Fibroblast of skin of right biceps (primary cell): ENCODE measurements at regions not wholly inside any gene's neighbourhood (a gene's known extent, or its start where the extent isn't known, plus 50 kb on each side); places are given as distances from the start of the nearest gene placed in this dataset.
"Not testable (repeated sequence)": the region's sequence is repeated elsewhere in the genome, so short reads cannot be mapped to it uniquely, and the experiment has no call there.

Source experiments
- DNase-seq: peaks from one replicate; pipeline ENCODE4 v3.0.0-alpha.2; 2013

DNA sequence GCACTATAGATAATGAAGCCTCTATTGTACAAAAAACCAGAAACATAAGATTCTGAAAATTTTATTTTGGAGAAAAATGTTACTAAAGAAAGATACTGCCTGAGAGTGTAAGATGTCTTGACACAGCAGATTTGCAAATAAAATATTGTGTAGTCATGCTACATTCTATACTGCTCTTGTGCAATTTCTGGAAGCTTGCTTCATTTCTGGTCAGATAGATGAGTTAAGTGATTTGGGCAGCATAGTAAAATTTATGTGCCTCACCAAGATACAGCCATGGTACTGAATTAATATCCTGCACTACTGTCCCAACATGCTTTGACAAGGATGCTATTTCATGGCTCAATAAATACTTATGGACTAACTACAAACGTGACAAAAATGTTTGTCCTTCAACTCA lies 55.1 kb upstream of the STARD13 start:
- DNase-seq: peak; percentile 22

DNA sequence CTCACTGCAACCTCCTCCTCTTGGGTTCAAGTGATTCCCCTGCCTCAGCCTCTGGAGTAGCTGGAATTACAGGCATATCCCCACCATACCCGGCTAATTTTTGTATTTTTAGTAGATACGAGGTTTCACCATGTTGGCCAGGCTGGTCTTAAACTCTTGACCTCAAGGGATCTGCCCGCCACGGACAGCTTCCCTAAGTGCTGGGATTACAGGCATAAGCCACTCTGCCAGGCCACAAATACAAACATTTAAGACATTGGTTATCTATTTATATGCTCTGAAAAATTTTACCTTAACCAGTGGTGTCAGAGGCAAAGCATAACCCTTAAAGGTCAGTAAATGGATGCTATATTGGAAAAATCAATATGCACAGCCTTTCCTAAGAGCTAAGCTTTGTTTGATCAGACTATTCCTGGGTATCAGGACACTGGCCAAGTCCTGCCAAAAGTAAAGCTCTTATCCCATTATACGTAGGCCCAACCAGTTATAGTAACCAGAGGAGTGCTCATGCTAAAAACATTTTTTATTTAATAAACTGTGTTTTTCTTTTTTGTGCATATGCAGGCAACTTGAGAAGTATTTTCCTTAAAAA lies 56.4 kb upstream of the STARD13 start:
- no peak for DNase-seq

DNA sequence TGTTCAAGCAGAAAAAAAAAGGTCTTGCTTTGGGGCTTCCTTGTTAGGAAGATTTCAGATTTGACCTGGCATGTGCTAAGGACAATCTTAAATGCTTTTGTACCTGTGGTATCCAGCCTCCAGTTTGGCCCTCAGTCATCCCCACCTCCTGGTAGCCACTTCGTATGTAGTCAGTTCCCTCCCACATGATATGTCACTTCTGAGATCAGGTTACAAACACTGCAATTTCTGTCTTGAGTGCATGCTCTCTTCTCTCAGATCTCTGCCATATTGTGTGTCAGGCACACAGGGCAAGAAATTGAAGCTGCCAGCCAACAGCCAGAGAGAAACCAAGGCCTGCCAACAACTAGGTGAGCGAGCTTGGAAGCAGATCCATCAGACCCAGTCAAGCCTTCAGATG lies 60.3 kb upstream of the STARD13 start:
- DNase-seq: no peak

DNA sequence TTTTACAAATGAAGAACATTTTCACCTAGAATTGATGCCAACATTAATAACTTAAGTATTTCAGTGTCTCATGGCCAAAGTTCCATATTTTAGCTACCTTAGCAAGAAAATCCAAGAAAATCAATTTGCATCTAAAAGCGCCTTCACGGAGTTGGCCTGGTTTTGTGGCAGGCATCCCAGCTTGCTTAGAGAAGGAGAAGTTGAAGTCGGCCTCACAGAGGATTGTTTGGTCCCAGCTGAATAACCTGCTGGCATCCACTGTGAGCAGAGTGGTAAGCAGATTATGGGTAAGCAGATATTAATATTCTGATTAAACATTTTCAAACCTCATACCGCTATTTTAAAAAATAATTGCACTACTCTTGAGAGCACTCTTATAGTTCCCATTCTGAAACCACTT lies 62.3 kb upstream of the STARD13 start:
- DNase-seq: no peak

DNA sequence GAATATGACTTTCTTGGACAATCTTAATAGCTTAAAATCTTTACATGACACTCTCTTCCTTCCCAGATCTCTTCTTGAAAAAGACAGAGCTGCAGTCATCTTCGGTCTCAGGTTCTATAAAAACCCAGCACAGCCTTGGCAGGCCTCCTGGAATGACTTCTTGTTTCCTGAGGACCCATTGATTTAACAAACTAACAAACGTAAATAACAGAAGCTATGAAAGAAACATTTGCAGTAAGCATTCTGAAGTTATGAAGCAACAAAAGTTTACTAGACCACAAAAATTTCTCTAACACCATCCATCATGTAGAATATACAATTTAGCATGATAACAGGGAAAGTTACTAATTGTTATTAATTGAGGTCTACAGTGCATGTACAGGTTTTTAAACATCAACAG lies 62.8 kb upstream of the STARD13 start:
- DNase-seq: peak; percentile 43

DNA sequence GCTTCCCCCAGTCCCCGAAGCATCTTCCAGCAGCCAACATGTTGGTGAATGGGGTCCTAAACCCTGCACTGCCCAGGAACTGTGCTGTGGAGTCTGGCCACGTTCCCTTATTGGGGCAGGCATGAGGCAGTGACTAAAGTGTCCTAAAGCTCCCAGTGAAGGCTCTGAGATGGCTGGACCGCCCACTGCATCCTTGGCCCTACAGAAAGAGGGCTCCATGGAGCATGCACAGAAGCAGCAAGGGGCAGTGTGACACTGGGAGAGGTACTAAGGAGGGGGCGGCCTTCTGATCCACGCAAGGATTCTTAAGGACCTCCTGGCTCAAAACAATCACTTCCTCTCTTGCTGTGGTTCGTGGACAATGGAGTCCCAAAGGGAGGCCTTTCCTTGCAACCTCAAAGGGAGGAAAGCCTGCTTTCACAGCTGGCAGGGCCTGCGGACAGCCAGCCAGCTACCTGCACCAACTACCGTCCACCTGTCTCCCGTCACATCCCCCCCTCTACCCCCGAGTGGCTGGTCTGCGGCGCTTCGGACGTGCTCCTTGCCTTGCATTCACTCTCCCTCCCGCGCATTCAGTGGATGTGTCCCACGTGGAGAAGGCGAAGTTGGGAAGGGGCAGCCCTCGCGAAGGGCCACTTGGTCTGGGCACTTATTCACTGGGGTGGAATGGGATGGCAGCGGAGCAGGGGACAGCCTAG lies 63.9 kb upstream of the STARD13 start:
- peak; percentile 8 for DNase-seq

DNA sequence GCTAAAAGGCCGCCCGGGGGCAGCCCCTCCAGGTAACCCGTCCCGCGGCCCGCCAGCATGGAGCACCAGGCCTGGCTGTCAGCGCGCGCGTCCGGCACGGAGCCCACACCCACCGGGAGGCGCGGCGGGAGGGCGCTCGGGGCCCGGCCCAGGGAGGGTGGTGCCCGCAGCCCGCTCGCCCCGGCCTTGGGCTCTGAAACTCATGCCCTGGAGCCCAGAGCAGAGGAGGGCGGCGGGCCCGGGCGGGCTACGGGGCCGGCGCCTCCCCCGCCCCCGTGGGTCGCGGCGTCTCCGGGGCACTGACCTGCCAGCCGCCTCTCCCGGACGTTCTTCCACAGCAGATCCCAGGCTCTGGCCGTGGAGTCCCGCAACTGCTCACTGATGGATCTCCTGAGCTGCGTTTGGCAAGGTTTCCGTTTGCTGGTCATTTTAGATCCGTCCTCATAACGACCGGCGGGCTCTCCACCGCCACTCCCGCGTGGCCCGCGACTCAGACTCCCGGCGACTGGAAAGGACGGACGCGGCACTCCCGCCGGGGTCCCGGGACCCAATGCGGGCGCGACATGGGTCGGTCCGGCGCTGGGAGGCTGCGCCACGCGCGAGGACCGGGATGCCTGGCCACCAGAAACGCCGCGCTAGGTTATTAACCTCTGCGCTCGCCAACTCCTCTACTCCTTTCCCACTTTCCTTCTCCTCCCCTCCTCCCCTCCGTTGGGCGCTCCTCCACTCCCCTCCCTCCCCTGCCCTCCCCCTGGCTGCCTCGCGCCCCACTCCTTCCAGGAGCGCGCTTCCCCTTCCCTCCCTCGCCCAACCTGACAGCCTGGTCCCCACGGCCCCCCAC lies 64.7 kb upstream of the STARD13 start:
- peak; percentile 32 for DNase-seq

DNA sequence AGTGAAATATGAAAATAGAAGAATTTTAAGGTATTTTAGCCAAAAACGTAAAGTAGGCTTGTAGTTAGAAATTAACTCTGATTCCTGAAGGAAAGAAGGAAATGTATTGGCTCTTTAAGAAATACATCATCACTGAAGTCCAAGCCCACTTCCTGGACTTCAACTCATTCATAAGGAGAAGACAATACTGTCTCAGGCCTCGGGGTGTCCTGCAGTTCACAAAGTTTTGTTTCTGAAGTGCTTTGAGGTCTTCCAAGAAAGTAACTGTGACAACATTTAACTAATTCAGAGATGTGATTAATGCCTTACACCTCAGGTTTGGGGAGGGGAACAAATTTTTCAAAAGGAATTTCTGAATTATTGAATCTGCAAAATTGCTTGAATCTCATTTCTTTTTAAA lies 65.8 kb upstream of the STARD13 start:
- peak; percentile 28 for DNase-seq

DNA sequence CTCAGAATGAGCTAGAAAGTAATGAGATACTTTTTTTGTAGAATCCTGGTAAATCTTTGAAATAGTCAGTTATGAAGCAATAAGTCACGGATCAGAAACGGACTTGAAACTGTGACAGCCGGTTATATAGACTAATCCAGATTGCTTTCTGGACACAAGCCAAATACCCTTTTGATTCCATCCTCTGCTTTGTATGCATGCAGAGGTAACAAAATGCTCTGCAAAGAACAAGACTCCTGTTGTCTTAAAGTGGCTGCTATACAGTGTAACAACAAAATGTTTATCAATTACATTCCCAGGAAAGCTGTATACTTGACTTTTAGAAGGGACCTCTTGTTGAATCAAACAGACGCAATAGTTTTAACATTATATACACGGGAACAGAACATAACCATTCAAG lies 66.5 kb upstream of the STARD13 start:
- no peak for DNase-seq

DNA sequence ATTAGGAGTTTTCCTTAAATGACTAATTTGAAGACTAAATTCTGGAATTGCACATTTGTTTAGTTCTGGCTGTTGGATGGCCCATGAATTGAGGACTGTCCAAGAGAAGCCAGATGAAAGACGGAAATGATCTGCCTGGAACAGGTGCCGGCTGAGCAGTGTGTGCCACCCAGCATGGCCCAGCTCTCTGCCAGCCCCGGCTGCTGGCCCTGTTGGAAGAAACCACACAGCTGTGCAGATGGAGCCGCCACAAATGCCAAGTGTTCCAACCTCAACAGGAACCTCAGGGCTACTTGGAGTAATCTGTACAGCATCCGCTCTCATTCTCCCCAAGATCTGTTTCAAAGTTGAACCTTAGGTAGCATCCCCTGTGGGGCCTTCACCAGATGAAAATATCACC lies 67.0 kb upstream of the STARD13 start:
- DNase-seq: no peak

DNA sequence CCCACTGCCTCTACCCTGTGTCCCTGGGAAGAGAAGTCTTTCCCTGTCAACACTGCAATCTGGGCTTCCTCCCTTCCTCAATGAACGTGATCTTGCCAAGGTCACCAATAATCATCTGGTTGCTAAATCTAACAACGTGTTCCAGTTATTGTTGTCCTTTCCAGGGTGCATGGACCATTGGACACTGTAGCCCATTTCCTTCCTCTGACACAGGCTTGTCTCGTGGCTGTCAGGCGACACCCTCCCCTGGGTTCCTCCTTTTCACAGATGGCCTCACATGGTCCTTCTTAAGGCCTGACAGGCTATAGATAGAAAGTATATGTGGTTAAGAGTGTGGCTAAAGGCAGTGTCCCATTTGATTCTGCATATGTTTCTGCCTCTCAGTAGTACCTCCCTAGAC lies 67.7 kb upstream of the STARD13 start:
- no peak for DNase-seq

DNA sequence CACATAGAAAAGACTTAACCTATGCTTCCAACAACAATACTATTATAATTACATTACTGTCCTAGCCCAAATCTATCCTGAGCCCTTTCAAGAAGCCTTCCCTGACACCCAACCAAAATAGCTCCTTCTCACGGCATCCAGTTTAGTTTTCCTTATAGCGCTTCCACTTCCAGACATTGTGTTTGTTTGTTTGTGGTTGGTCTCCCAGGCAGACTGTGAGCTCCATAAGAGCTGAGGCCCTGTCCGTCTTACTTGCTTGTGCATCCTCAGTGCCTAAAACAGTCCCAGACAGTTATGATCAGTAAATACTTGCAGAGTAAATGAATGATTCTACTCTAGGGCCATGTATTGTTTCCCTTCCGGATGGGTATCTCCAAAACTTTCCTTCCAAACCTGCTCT lies 68.1 kb upstream of the STARD13 start:
- DNase-seq: no peak

DNA sequence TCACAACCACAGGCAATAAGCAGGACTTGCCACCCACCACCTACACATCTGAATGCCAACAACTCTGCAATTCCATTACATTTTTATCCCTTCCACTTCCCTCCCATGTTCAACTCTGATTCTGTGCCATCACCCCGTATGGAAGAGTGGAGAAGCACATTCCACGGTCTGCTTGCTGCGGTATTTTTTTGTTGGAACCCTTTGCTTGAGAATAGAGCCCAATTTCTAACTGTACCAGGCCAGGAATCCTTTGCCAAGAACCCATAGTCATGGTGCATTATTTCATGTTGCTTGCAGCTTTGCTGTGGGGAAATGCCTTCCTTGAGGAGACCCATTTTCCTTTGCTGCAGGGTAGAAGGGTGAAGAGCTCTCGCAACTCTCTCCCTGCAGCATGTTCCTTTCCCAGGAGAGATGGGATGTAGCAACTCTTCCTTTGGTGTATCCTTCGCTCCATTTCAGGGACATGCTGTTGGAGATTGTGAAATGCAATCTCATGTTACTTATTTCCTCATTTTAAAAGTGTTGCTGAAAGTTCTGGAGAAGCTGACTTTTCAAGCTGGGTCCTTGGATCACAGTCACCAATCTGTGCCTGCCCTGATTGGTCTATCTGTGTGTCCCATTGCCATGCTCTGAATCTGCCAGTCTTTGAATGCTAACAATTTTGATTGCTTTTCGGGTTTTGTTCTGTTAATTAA lies 69.8 kb upstream of the STARD13 start:
- DNase-seq: peak; percentile 10

DNA sequence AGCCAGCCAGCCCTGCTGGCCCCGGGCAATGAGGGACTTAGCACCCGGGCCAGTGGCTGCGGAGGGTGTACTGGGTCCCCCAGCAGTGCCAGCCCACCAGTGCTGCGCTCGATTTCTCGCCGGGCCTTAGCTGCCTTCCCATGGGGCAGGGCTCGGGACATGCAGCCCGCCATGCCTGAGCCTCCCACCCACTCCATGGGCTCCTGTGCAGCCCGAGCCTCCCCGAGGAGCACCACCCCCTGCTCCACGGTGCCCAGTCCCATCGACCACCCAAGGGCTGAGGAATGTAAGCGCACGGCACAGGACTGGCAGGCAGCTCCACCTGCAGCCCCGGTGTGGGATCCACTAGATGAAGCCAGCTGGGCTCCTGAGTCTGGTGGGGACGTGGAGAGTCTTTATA lies 72.5 kb upstream of the STARD13 start:
- not testable (repeated sequence) for DNase-seq

DNA sequence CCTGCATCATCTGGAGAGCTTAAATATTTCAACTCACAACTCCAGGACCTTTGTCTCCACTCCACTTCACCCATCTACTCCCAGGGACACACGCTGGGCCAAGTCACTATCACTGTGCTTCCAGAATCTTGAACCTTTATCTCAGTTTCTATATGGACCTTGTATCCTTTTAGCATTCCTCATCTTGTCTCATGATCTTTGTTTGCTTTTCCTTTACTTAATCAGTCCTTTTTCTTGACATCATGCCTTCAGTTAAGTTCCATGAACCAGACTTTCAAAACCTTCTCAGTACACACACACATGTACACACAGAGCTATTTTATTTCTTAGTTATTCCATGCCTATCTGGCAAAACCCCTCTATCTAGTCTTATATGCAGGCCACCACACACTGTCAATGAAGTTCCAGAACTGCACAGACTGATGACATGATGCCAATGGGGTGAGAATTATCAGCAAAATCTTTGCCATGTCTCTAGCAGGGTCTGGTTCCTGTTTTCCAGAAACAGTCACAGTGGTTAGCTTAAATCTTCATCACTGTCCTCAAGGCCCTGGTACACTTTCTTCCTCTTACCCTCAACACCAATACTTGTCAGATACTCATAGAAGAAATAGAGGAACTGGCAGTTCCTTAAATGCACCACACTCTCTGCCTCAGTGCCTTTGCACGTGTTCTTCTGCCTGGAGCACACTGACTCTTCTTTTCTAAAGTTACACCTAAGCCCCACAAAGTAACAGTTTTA lies 77.6 kb upstream of the STARD13 start:
- DNase-seq: no peak

DNA sequence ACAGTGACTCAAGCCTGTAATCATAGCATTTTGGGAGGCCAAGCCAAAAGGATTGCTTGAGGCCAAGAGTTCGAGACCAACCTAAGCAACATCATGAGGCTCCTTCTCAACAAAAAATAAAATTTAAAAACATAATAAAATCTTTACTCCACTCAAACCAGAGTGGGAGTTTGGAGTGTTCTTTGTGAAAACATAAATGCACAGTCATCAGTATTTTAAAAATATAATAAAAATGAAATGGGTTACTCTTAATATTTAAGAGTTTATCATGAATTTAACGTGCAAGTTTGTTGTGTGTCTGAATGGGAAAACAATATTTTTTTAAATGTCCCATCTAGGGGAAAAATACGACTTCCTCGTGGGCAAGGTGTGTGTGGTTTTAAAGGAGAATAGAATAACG lies 78.6 kb upstream of the STARD13 start:
- no peak for DNase-seq

DNA sequence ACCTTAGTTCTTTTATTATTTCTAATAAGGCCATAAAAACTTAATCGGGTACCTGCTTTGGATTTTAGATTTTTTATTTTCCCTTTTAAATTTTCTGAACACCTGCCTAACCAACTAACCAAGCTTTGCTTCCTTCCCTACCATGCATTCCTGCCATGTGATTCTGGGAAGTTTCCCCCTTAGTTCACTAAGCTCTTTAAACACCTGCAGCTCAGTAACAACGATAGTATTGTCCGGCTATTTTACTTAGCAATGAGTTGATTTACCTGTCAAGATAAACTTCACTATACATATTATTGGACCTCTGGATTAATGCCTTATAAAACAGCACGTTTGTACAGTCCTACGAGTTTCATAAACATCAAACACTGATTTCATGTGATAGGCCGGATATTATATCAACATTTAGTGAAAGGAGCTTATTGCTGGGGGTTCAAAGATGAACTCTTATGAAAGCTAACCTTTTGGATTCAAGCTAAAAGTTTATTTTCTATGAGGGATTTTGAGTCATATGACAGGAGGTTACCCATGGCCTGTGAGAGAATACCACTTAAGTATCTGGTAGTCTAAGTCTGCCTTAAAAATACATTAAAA lies 81.0 kb upstream of the STARD13 start:
- DNase-seq: no peak

DNA sequence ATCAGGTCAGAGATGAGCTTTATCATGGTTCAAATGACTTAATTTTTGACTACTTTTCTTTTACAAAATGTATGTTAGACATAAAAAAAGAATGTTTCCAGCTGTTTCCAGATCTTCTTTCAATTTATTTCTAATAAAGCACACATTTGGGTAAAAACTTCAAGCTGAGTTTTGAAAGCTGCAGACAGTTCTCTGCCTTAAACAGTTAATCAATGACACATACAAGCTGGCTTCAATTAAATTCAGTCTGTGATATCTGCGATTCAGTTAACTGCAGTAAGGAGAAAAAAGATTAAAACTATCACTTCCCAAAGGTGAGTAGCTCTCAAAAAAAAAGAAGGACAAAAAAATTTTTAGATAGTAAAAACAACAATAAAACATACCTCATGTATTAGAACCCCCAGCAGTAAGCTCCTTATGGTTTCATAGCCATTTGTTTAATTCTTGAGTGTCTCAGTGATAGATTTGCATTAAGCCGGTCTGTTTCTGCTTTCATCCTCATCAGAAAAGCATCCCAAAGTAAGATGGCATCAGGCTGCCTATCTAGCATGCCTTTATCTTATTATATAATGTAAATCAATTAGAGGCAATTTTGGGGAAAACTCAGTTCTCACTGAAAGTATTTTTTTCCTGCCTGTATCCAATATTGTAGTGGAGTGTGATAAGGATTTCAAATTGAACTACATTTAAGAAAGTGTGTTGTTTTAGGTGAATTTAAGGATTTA lies 81.8 kb upstream of the STARD13 start:
- peak; percentile 20 for DNase-seq

DNA sequence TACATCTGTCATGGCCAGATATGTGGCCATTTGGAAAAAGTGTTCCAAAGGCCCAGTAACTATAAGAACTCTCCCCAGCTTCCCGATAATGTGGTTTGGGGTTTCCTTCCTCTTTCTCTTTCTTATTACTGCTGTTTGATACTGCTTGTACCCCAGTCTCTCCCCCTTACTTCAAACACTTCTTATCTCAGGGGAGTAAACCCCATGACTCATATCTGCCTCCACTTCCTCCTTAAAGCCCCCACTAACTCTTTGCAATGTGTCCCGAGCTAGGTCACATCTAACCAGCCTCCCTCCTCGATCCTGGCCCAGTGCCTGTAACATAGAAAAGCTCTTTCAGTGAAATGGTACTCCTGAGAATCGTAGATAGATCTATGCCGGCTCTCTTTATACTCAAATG lies 82.4 kb upstream of the STARD13 start:
- no peak for DNase-seq

DNA sequence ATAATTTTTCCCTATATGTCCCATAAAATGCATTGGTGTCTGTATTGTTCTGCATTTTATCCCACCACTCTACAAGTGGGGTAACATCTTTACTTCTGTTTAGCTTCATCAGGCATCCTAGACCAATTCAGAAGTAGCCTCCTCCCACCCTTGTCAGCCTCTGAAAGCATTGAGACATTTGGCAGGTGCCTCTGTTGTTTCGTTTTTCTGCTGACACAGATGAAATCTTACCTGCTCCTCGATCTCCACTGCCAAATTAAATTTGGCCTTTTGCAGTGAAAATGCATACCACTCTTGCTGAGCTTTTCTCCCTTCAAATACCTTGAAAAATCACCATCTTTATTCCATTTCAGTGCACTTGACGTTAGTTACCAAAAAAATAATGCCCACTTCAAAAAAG lies 83.5 kb upstream of the STARD13 start:
- no peak for DNase-seq

DNA sequence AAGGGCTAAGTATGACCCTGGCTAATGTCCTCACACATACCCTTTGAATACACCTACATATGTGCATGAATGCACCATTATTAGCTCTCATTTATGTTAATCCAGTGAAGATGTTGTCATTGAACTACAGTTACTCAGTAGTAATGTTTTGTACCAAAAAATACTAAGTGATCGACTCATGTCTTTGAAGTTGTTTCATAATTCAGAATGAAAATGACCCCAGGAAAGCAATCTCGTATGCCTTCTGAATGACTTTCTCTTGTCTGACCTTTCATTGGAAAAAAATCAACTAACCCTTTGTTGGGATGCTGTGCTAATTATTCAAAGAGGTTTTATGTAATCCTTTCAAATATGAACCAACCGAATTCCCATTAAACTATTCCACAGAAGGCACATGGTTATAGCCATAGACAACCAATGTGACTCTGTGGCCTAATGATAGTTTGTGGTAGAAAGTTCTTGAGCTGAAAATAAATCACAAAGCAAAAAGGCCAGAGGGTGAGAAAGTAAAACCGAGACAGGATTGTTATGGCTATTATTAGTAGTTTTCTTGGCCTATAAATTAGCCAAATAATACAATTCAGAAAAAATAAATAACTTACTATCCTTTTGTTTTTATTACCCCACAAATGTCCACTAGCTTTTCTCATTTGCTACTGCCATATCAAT lies 86.8 kb upstream of the STARD13 start:
- no peak for DNase-seq
